ENCODE measurements at regions not wholly inside any gene's neighbourhood (a gene's known extent, or its start where the extent isn't known, plus 50 kb on each side); places are given as distances from the start of the nearest gene placed in this dataset.
"Not testable (repeated sequence)": the region's sequence is repeated elsewhere in the genome, so short reads cannot be mapped to it uniquely, and the experiment has no call there.

DNA sequence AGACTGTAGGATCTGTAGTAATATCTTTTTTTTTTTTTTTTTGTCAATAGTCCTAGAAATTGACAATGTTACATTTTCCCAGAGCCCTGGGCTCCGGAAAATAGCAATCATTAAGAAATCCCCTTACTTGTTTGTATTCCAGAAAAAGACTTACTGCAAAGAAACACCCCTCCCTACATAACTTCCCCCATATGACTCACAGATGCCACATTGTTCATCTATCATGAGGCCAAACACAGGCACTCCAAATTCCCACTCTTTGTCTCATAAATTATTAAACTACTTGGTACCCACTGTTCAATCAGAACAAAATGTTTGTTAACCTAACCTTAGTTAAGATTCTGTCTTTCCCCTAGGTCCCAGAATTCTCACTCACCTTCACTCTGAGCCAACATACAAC is 53.5 kb downstream of the TEX51 start:
- DNase-seq = no peak

DNA sequence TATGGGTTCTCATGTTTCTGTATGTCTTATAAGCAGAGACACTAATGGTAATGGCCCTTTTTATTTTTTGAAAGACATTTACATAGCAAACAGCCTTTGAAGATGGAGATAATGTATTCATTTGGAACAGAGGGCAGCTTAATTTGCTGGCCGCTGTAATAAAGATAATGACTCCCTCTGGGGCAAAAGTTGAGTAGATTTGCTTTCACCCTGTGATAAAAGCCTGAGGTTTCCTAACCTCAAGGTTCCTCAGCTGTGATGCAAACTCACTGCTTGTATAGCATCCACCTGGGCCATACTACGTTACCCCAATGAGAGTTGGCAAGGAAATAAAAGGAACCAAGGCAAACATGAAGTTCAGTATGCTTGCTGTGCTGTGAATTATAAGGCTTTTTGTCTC is 54.8 kb downstream of the TEX51 start:
- DNase-seq = no peak

DNA sequence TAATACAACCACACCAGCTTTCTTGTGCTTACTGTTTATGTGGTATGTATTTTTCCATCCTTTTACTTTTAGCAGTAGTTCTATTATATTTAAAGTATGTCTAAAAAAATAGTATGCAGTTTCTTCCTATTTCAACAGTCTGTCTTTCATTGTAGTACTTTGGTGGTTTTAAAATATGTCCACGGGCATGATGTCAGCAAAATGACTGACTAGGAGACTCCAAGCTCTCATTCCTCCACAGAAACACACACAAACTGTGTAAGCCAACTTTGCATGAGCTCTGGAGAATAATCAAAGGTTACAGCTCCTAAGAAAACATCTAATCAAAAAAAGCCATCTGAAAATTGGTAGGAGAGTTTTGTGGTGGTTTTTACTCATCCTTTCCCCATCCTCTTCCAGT is 56.1 kb downstream of the TEX51 start:
- no peak for DNase-seq

DNA sequence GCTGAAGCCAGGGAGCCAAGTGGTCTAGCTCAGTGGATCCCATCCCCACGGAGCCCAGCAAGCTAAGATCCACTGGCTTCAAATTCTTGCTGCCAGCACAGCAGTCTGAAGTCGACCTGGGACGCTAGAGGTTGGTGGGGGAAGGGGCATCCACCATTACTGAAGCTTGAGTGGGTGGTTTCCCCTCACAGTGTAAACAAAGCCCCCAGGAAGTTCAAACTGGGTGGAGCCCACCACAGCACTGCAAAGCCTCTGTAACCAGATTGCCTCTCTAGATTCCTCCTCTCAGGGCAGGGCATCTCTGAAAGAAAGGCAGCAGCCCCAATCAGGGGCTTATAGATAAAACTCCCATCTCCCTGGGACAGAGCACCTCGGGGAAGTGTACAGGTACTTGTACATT is 58.1 kb downstream of the TEX51 start:
- not testable (repeated sequence) for DNase-seq

DNA sequence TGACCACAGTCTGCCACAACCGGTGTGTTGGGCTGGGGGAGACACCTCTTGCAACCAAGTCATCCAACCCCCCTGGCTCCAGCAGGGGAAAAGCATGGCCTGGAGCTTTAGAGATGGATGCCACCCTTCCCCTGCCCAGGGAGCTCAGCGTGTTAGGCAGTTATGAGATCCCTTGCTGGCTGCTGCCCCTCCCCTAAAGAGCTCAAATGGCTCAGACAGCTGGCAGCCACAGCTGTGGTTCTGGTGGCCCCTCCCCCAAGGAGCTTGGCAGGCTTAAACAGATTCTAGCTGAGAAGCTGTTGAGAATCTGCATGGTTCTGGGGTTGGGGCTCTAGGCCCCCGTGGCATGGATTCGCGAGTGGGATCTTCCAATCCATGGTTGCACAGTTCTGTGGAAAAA is 64.7 kb downstream of the TEX51 start:
- no peak for DNase-seq

DNA sequence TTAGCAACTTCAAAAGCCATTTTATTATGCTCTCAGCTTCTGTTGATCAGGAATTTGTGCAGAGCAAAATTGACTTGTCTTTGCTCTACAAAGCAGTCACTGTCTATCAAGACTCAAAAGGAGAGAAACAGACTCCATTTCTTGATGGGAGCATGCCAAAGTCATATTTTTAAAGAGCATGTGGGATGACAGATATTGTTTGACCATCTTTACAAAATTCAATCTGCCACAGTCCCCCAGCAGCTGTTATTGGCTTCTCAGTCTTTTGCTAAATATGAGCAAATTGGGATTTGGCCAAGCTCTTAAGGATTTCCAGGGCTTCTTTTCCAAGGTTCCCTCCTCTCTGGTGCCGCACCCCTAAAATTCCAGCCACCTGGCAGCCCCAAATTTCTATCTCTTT is 67.9 kb downstream of the TEX51 start:
- DNase-seq = no peak

DNA sequence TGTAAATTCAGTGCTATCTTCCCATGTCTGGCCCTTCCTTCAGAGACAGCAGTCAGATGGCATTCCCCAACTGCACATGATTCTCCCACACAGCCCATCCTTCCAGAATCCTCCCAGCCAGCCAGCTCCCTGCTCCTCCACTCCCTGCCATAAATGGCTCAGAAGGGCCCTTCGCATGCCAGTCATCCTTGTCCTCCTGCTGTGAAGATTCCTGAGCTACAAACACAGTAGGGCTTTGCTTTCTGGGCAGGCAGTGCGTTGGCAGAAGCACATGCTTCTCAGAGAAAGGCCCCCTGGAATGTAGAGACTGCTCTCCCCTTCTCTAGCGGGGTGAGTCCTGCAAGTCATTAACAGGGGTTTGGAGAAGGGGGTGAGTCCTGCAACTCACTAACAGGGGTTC is 71.9 kb downstream of the TEX51 start:
- DNase-seq = no peak

DNA sequence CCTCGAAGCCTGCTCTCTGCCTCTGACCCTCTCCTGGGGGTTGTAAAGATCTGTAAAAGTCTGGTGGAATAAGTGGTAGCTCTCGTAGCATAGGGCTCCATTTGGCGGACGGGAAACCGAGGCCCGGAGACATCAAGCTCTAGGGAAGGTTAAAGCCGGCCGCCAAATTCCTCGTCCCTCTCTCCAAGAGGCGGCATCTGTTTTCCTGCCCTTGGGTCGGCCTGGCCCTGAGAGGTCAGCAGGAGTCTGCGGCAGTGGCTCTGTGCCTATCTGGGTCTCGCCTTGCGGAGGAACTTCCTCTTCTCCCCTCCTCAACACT is 72.4 kb downstream of the TEX51 start:
- no peak for DNase-seq

DNA sequence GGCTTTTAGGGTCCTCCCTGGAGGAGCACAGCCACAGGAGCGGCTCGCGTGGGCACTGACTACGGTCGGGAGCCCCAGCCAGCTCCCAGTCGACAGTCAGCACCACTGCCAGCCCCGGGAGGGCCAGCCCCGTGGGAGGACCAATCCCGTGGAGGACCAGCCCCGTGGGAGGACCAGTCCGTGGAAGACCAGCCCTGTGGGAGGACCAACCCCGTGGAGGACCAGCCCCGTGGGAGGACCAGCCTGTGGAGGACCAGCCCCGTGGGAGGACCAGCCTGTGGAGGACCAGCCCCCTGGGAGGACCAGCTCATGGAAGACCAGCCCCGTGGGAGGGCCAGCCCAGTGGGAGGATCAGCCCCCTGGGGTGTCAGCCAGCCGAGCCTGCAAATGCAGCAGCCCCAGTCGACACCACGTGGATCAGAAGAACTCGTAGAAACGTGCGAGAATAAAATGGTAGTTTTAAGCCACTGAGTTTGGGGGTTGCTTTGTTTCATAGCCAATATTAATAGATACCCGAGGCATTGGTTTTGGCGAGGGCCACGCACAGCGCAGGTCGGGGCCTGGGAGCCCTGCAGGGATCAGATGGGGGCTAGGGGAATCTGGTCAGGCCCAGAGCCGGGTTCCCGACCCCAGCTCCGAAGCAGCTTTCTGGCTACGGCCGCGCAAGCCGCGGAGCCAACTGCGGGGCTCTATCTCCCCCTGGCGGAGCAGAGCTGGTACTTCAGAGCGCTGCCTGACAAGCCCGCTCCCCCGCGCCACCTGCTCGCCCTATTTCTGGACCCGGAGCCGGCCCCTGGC is 73.0 kb downstream of the TEX51 start:
- DNase-seq = peak; percentile 66

DNA sequence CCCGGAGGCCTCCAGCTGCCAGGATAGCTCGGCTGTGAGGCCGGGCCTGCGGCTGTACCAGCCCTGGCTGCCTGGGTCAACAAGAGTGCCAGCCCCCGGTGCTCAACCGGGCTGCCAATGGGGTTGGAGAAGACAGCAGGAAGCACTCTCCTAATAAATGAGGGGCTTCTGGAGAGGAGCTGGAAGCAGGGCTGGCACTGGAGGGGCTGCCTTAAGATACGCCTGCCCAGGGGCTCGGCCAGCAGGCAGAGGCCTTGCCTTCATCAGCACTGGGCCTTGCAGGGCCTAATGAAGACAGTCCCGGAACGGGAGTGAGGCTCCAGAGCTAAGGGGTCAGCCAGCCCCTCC is 73.6 kb downstream of the TEX51 start:
- no peak for DNase-seq

DNA sequence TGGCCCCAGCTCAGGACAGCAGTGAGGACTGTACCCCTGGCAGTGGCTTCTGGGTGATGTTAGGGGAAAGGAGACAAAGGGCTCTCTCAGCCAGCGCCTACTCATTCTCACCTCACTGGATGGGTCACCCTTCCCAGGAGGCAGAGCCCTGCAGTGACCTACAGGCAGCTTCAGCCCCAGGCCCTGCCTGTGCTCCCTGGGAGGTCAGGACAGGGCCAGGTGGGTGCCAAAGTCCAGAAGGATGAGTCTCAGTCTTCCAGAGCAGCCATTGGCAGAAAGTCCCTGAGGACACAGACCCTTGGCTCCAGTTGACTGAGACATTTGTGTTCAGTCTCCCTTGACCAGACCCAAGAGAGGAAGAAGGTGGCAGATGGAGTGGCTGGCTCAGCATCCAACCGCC is 75.1 kb downstream of the TEX51 start:
- DNase-seq = no peak

DNA sequence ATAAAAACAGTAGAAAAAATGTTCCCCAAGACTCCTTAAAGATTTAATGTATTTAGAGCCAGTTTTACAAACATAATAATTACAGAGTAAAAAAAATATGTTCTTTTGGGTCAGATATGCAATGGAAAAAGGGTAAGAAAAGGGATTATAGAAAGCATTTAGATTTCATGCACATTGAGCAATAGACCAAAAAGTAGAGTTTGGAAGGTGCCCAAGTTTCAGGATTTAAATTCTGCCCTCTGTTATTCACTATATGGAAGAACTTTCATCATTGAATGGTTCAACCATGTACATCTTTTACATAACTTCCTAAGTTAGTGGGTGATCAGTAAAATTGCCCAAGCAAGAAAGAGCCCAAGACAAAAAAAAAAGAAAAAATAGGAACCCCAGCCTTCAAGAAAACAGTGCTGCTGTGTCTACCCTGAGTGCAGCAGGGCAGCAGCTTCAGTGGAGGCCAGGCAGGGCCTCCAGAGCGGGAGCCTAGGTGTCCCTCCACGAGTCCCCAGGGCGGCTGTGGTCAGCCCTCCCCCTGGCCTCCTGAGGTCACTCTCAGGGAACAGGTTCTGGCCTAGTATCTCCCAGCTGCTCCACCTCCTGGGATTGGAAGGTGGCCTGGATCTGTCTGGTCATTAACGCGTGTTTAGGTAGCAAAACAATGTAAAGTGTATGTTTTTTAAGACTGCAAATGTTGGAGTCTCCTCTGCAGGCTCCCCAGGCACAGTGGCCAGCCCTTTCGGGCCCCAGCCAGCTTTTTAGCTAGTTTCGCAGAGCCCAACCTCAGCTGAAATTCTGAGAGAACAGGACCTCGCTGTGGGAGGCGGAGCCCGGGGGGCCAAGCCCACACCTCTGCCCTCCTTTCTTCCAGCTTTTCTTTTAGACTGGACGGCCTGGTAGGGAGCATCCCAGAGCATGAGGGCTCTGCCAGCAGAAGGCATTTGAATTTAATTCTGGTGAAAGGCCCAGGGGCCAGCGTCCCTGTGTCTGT is 77.3 kb downstream of the TEX51 start:
- no peak for DNase-seq

DNA sequence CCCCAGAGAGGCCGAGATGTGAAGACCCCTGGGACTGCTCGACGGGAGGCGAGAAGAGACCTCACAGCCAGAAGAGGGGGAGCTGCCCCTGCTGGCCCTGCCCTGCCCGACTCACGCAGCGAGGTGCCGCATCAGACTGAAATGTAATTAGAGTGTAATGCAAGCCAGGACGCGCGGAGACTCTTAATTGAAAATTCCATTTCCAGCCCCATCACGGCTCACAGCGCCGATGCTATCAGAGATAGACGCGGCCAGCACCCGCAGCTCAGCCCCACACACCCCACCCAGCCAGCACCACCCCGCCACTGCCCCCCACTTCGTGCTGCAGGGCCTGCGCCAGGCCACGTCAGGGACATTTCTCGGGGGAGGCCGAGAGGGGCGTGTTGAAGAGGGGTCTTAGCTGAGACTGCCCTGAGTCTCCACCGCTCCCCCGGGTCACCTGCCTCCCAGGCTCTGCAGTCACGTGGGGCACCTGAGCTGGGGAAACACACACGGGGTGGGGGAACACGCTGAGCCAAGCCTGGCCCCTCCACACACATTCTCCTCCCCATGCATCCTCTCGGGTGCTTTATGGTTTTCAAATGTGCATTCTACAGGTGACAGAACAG is 78.1 kb downstream of the TEX51 start:
- no peak for DNase-seq

DNA sequence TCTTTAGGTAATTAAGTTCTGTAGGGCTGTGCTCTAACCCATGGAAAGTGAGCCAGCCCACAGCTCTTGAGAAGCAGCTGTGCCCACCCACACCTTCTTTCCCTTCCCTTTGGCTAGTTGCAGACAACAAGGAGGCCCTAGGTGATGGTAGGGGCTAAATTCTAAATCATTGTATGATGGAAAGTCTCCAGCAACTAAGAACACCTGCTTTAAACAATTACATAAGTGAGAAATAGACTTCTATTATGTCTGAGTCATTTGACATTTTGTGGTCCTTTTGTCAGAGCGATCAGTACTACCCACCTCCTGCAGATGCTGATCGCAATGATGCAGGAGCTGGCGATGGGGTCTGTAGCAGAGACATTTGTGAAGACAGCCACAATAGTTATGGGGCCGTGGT is 79.6 kb downstream of the TEX51 start:
- no peak for DNase-seq

DNA sequence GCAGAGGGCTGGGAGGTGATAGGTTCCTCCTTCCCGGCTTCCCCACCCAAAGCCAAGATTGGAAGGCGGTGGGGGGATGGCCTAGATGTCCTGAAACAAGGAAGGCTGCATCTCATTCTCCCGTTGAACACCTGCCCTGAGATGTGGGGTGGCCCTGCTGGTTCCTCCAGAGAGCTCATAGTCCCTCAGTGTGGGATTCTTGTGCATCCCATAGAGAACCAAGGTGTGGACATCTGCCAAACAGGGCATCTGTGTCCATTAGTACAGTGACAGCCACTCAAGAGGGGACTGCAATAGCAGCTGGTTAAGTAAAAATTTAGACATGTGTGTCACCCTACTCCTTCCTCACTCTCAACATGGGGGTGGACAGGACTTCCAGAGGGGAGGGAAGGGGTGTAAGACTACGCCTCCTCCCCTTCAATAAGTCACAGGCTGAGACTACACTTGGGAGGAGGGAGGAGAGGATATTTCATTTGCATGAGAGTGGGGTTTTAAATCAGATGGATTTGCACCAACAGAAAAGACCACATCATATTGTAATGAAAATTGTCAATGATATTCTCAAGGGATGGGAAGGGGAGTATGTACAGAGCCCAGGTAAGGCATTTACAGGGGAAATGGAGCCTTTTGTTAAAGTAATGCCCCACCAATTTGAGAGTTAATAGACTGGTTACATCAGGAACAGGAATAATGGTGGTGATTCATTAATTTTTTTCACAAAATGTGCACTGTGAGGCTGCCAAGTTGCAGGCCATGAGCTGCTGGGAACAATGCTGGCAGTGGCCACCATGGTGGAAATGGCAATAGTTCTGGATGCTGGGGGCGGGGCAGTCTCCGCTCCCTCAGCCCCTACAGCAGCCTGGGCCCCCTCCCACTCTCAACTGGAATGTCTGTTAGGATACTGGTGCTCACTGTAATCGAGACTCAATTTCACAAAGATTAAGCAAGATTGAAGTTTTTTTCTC is 80.6 kb downstream of the TEX51 start:
- DNase-seq = no peak

DNA sequence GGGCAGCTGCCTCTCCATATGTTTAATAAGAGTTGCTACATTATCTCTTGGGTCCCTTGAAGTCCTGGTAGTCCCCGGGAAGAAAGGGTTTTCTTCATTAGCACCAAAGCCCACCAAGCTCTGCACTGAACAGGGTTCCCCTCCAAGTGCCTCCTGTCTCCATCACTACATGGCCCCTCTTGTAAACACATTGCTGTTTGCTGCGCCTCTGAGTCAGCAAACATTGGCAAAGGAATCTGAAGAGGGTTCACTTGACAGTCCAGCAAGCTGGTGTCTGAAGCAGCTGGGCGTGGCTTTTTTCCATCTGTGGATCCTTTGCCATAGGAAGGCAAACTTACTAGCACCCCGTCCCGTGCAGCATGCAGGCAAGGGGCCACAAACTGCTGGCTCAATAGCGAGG is 82.8 kb downstream of the TEX51 start:
- DNase-seq = no peak

DNA sequence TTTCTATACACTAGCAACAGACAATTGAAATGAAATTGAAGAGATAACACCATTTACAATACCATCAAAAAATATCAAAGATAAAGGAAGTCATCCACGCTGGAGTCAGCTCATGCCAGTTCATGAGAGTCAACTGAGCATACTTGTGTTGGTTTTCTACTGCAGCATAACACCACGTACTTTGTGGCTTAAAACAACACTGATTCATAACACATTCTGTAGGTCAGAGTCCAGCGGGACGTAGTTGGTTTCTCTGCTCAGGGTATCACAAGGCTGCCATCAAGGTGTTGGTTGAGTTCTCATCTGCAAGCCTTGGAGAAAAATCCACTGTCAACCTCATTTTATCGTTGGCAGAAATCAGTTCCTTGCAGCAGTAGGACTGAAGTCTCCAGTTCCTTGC is 84.2 kb downstream of the TEX51 start:
- no peak for DNase-seq

DNA sequence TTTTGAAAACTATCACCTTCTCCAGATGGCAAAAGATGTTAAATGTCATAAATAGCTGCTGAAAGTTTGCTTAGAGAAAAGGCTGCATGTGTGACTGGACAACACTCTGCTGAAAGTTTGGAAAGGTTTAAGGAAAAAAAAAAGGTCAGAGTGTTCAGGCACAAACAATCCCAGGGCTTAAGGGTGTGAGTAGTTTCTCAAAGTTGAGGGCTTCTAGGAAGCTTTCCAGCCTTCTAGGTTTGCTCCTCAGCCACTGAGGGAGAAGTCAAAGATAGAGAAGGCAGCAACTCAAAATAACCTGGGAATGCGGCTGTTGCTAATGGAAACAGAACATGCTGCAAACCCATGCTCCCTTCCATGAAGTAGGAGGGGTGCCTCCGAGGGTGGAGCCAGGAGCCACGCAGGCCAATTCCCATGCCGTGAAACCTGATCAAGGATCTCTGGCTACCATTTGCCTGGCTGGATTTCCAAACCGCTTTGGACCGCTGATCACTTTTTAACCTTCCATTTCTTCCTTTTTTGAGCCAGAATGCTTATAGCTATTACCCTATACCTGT is 88.0 kb downstream of the TEX51 start:
- no peak for DNase-seq

DNA sequence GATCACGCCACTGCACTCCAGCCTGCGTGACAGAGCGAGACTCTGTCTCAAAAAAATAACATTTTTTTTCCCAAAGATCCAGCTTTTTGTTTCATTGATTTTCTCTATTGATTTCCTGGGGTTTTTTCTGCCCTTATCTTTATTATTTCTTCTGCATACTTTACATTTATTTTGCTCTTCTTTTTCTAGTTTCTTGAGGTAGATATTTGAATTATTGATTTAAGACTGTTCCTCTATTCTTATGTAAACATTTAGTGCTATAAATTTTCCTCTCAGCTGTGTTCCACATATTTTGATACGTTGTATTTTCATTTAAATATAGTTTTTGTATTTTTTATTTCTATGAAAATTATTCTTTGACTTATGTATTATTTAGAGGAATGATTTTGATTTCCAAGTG is 89.8 kb downstream of the TEX51 start:
- no peak for DNase-seq

DNA sequence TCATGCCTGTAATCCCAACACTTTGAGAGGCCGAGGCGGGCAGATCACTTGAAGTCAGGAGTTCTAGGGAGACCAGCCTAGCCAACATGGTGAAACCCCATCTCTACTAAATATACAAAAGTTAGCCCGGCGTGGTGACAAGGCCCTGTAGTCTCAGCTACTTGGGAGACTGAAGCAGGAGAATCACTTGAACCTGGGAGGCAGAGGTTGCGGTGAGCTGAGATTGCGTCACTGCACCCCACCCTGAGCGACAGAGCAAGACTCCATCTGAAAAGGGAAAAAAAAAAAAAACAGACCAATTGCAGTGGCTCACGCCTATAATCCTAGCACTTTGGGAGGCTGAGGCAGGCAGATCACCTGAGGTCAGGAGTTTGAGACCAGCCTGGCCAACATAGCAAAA is 90.4 kb downstream of the TEX51 start:
- DNase-seq = not testable (repeated sequence)

DNA sequence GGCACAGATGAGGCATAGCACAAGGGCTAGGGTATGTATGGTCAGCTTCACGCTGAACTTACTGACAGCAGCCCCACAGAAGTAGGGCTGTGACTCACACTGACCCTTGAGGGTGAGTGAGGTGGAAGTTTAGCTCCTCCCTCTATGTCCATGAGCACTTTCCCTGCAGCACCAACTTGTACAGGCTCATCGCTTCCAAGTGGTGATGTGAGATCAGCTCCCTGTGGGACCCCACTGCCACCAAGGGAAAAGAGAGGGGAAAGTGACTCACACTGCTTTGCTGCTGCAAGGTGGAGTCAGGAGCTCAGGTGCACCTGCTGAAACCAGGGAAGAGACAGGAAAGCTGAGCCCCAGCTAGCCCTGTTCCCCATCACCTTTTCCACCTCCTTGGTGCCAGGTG is 91.5 kb downstream of the TEX51 start:
- DNase-seq = no peak

Data from activated naive CD4-positive, alpha-beta T cell treated with Interleukin-2 at 50 U/mL for 16 hours (primary cell).